ENCODE measurements at regions not wholly inside any gene's neighbourhood (a gene's known extent, or its start where the extent isn't known, plus 50 kb on each side); places are given as distances from the start of the nearest gene placed in this dataset.
"Not testable (repeated sequence)": the region's sequence is repeated elsewhere in the genome, so short reads cannot be mapped to it uniquely, and the experiment has no call there.

- DNase-seq (ENCODE audit: low read depth in 2 of 2): no peak
Observed at GRCh38 chr5:63213256-63213655, 634.6 kb downstream of the LRRC70 start.

GRCh38 chr5:63211448-63212132 is 633.0 kb downstream of the LRRC70 start:
- DNase-seq (ENCODE audit: low read depth in 2 of 2): no peak

GRCh38 chr5:63205976-63206375 is 627.4 kb downstream of the LRRC70 start:
- no peak for DNase-seq (ENCODE audit: low read depth in 2 of 2)

- no peak for DNase-seq (ENCODE audit: low read depth in 2 of 2)
Observed at GRCh38 chr5:63201738-63202137, 623.1 kb downstream of the LRRC70 start.

- no peak for DNase-seq (ENCODE audit: low read depth in 2 of 2)
Observed at GRCh38 chr5:63194126-63194525, 615.5 kb downstream of the LRRC70 start.

- not testable (repeated sequence) for DNase-seq (ENCODE audit: low read depth in 2 of 2)
Observed at GRCh38 chr5:63180190-63180589, 601.6 kb downstream of the LRRC70 start.

- DNase-seq (ENCODE audit: low read depth in 2 of 2): no peak
Observed at GRCh38 chr5:63175850-63176249, 597.2 kb downstream of the LRRC70 start.

GRCh38 chr5:63170486-63170885 is 591.9 kb downstream of the LRRC70 start:
- no peak for DNase-seq (ENCODE audit: low read depth in 2 of 2)

- no peak for DNase-seq (ENCODE audit: low read depth in 2 of 2)
Observed at GRCh38 chr5:63164838-63165535, 586.4 kb downstream of the LRRC70 start.

GRCh38 chr5:63164339-63164738 is 585.7 kb downstream of the LRRC70 start:
- no peak for DNase-seq (ENCODE audit: low read depth in 2 of 2)

GRCh38 chr5:63155310-63155631 is 576.7 kb downstream of the LRRC70 start:
- no peak for DNase-seq (ENCODE audit: low read depth in 2 of 2)

- no peak for DNase-seq (ENCODE audit: low read depth in 2 of 2)
Observed at GRCh38 chr5:63154476-63155309, 576.1 kb downstream of the LRRC70 start.

- no peak for DNase-seq (ENCODE audit: low read depth in 2 of 2)
Observed at GRCh38 chr5:63152871-63153270, 574.3 kb downstream of the LRRC70 start.

GRCh38 chr5:63145167-63145566 is 566.5 kb downstream of the LRRC70 start:
- no peak for DNase-seq (ENCODE audit: low read depth in 2 of 2)

GRCh38 chr5:63141591-63141990 is 563.0 kb downstream of the LRRC70 start:
- DNase-seq (ENCODE audit: low read depth in 2 of 2): no peak

- no peak for DNase-seq (ENCODE audit: low read depth in 2 of 2)
Observed at GRCh38 chr5:63135291-63135690, 556.7 kb downstream of the LRRC70 start.

GRCh38 chr5:63131626-63132285 is 553.1 kb downstream of the LRRC70 start:
- DNase-seq (ENCODE audit: low read depth in 2 of 2): no peak

- DNase-seq (ENCODE audit: low read depth in 2 of 2): no peak
Observed at GRCh38 chr5:63128761-63129160, 550.1 kb downstream of the LRRC70 start.

- no peak for DNase-seq (ENCODE audit: low read depth in 2 of 2)
Observed at GRCh38 chr5:63128018-63128417, 549.4 kb downstream of the LRRC70 start.

- no peak for DNase-seq (ENCODE audit: low read depth in 2 of 2)
Observed at GRCh38 chr5:63127054-63127453, 548.4 kb downstream of the LRRC70 start.

- no peak for DNase-seq (ENCODE audit: low read depth in 2 of 2)
Observed at GRCh38 chr5:63125862-63126261, 547.2 kb downstream of the LRRC70 start.

- no peak for DNase-seq (ENCODE audit: low read depth in 2 of 2)
Observed at GRCh38 chr5:63125392-63125791, 546.8 kb downstream of the LRRC70 start.

Data from stimulated activated CD4-positive, alpha-beta T cell treated with anti-CD3 and anti-CD28 coated beads, Interleukin-15, amount 100 ng/mL, for 48 hours (primary cell).